Keratinocyte (primary cell): ENCODE measurements at regions not wholly inside any gene's neighbourhood (a gene's known extent, or its start where the extent isn't known, plus 50 kb on each side); places are given as distances from the start of the nearest gene placed in this dataset.

Experiments
- DNase-seq: peaks from one replicate; pipeline ENCODE4 v3.0.0-alpha.2; 2011; ENCODE audit warnings: low read depth, missing footprints, low spot score
- FAIRE-seq: peaks from 2 replicates; lab custom pipeline; 2011; peaks lifted over from hg19 to GRCh38; lab: Jason Lieb, UNC
- H2AFZ ChIP-seq: 2 replicates; pipeline ENCODE4 v1.6.0; 2012; ENCODE audit warnings: low read length, control low read depth, inconsistent platforms; ENCODE audit not compliant: control insufficient read depth
- H3K27ac ChIP-seq: 2 replicates; pipeline ENCODE4 v1.5.1; 2011; ENCODE audit warnings: low read length; ENCODE audit not compliant: control insufficient read depth, insufficient read depth
- H3K27me3 ChIP-seq: 3 replicates; pipeline ENCODE4 v1.6.0; 2011; ENCODE audit warnings: low read length; ENCODE audit not compliant: control insufficient read depth, insufficient read depth; ENCODE audit errors: extremely low read depth
- H3K36me3 ChIP-seq, 2 experiments: 2 replicates in 1 of 2; 3 replicates in 1 of 2; pipeline ENCODE4 v1.5.1; 2011; ENCODE audit warnings: low read length in 2 of 2, mild to moderate bottlenecking in 1 of 2; ENCODE audit not compliant: control insufficient read depth in 2 of 2, insufficient read depth in 2 of 2; ENCODE audit errors: extremely low read depth in 1 of 2
- H3K4me1 ChIP-seq: 3 replicates; pipeline ENCODE4 v1.5.1; 2011; ENCODE audit warnings: low read length; ENCODE audit not compliant: control insufficient read depth, insufficient read depth; ENCODE audit errors: extremely low read depth
- H3K4me2 ChIP-seq: 3 replicates; pipeline ENCODE4 v1.6.0; 2011; ENCODE audit warnings: low read depth, low read length; ENCODE audit not compliant: control insufficient read depth, insufficient read depth; ENCODE audit errors: extremely low read depth
- H3K4me3 ChIP-seq, 3 experiments: fragments of 200-600 bp in 1 of 3; sonication (generic) in 1 of 3; 2 replicates in 2 of 3; 3 replicates in 1 of 3; pipeline ENCODE4 v1.5.1; 2011 to 2016; ENCODE audit warnings: low read length in 3 of 3, mild to moderate bottlenecking in 3 of 3, control low read depth in 2 of 3, inconsistent platforms in 1 of 3, low read depth in 1 of 3, mixed read lengths in 1 of 3, mixed run types in 1 of 3, moderate library complexity in 1 of 3; ENCODE audit not compliant: control insufficient read depth in 2 of 3, insufficient read depth in 2 of 3; ENCODE audit errors: extremely low read depth in 1 of 3
- H3K79me2 ChIP-seq: 2 replicates; pipeline ENCODE4 v1.6.0; 2012; ENCODE audit warnings: low read length; ENCODE audit not compliant: control insufficient read depth, insufficient read depth
- H3K9ac ChIP-seq: 3 replicates; pipeline ENCODE4 v1.6.0; 2011; ENCODE audit warnings: low read length; ENCODE audit not compliant: control insufficient read depth, insufficient read depth; ENCODE audit errors: extremely low read depth
- H3K9me1 ChIP-seq: 3 replicates; pipeline ENCODE4 v1.6.0; 2011; ENCODE audit warnings: low read length; ENCODE audit not compliant: control insufficient read depth, insufficient read depth; ENCODE audit errors: extremely low read depth
- H3K9me3 ChIP-seq: 2 replicates; pipeline ENCODE4 v1.5.1; 2012; ENCODE audit warnings: low read depth, low read length; ENCODE audit not compliant: control insufficient read depth
- H4K20me1 ChIP-seq: 3 replicates; pipeline ENCODE4 v1.6.0; 2011; ENCODE audit warnings: low read length; ENCODE audit not compliant: control insufficient read depth, insufficient read depth; ENCODE audit errors: extremely low read depth
- CTCF ChIP-seq, 3 experiments: IDR thresholded peaks in 1 of 3; conservative IDR thresholded peaks in 1 of 3; optimal IDR thresholded peaks in 1 of 3; 2 replicates in 2 of 3; 3 replicates in 1 of 3; pipeline versions ENCODE3 to v1.5.1; 2011; ENCODE audit warnings: low read length in 3 of 3, mild to moderate bottlenecking in 3 of 3, moderate library complexity in 2 of 3, control low read depth in 1 of 3, inconsistent platforms in 1 of 3; ENCODE audit not compliant: insufficient read depth in 2 of 3; ENCODE audit errors: extremely low read depth in 1 of 3
- EZH2 ChIP-seq: IDR thresholded peaks from one replicate; pipeline ENCODE4 v1.6.1; 2012; ENCODE audit warnings: inconsistent platforms, mild to moderate bottlenecking, low read length, moderate library complexity
- dilution Hi-C: fragments of 300-500 bp; cut with MboI; formaldehyde crosslinking; loops from one replicate; pipeline ENCODE4 v1.7.0; 2020; ENCODE audit warnings: low sequenced_read_pairs; ENCODE audit not compliant: extremely low pct_ligation_motif_present

- Histone ChIP-seq H2AFZ (no peak overlapping the region), H3K4me3 (no peak overlapping the region), H3K4me2 (no peak overlapping the region), H4K20me1 (no peaks in the 10 kb centered on the region), H3K27me3 (no peaks in the 10 kb centered on the region), H3K9me1 (no peaks in the 10 kb centered on the region), H3K9me3 (no peaks in the 10 kb centered on the region), H3K27ac (no peak overlapping the region), H3K4me1 (no peaks in the 10 kb centered on the region), H3K79me2 (no peaks in the 10 kb centered on the region), H3K9ac (no peak overlapping the region), H3K36me3 (no peaks in the 10 kb centered on the region)
- DNase-seq (no peak), FAIRE-seq (no peak)
- no peak for TF ChIP-seq EZH2
- no peak for TF ChIP-seq CTCF (optimal IDR thresholded peaks at IDR 0.05 in 1 of 3, IDR thresholded peaks at IDR 0.05 in 1 of 3, conservative IDR thresholded peaks at IDR 0.05 in 1 of 3; ENCODE audit: extremely low read depth in 1 of 3, insufficient read depth in 2 of 3, low read length in 3 of 3)
- dilution Hi-C loops = no loop called here
Measured at GRCh38 chrX:30982467-30982866, 89.4 kb downstream of the FTHL17 start.

- H3K4me1 ChIP-seq = no peaks in the 10 kb centered on the region
- no peak overlapping the region for H2AFZ ChIP-seq
- TF ChIP-seq EZH2 (no peak), CTCF (optimal IDR thresholded peaks at IDR 0.05 in 1 of 3, IDR thresholded peaks at IDR 0.05 in 1 of 3, conservative IDR thresholded peaks at IDR 0.05 in 1 of 3; ENCODE audit: extremely low read depth in 1 of 3, insufficient read depth in 2 of 3, low read length in 3 of 3) (no peak)
- no peaks in the 10 kb centered on the region for H3K79me2 ChIP-seq
- no peak overlapping the region for H3K27ac ChIP-seq
- H3K27me3 ChIP-seq = no peaks in the 10 kb centered on the region
- no peak overlapping the region for H3K4me3 ChIP-seq
- H4K20me1 ChIP-seq = no peaks in the 10 kb centered on the region
- no peaks in the 10 kb centered on the region for H3K9me3 ChIP-seq
- no peaks in the 10 kb centered on the region for H3K9me1 ChIP-seq
- H3K4me2 ChIP-seq = no peak overlapping the region
- FAIRE-seq (no peak), DNase-seq (no peak)
- no peak overlapping the region for H3K9ac ChIP-seq
- no peaks in the 10 kb centered on the region for H3K36me3 ChIP-seq
- dilution Hi-C loops = no loop called here
Measured at GRCh38 chrX:30981968-30982367, 89.9 kb downstream of the FTHL17 start.
